HFFc6 (cell line): ENCODE measurements at regions not wholly inside any gene's neighbourhood (a gene's known extent, or its start where the extent isn't known, plus 50 kb on each side); places are given as distances from the start of the nearest gene placed in this dataset.

ENCODE experiments used
- DNase-seq: peaks from one replicate; pipeline ENCODE4 v3.0.0-alpha.2; 2018
- H3K27ac Mint-ChIP-seq: 2 replicates; pipeline ENCODE4 v1.8.0; 2020; ENCODE audit warnings: mild to moderate bottlenecking, mixed read lengths
- H3K27me3 Mint-ChIP-seq: 2 replicates; pipeline ENCODE4 v1.8.0; 2021; ENCODE audit warnings: mild to moderate bottlenecking, moderate library complexity, mixed read lengths; ENCODE audit not compliant: insufficient read depth
- H3K36me3 Mint-ChIP-seq: 2 replicates; pipeline ENCODE4 v1.8.0; 2021; ENCODE audit warnings: low read depth, mixed read lengths
- H3K4me1 Mint-ChIP-seq: 2 replicates; pipeline ENCODE4 v1.8.0; 2020; ENCODE audit warnings: low read depth, mixed read lengths
- H3K4me3 Mint-ChIP-seq: 2 replicates; pipeline ENCODE4 v1.8.0; 2020; ENCODE audit warnings: mild to moderate bottlenecking, moderate library complexity, mixed read lengths
- H3K9me3 Mint-ChIP-seq: 2 replicates; pipeline ENCODE4 v1.8.0; 2020; ENCODE audit warnings: mild to moderate bottlenecking, mixed read lengths
- TF ChIP-seq, protein P1 (sequence below): fragments of 200-600 bp; sonication (generic); IDR thresholded peaks from 2 replicates; pipeline ENCODE4 v1.5.0; 2021; ENCODE audit warnings: antibody characterized with exemption, mild to moderate bottlenecking

DNA sequence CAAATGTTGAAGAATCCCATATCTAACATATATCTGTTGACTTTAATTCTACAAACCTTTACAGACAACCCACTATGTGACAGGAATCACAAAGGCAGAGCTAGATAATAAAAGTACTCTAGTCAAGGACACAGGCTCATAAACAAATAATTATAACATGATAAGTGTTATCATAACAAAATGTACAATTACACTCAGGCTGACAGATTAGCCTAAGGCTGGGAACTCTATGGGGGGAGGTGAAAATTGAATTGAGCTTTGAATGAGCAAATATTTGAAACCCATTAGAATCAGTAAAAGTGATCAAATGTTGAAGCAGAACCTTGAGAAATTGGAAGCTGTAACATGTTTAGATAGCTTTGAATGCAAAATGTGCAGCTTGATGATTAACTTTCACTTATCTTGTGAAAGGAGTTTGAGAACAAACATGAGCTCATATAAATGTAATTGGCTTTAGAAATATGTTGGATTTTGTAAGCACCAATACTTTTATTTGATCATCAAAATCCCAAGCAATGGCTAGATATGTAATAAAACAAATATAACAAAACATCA is 970.2 kb downstream of the SORCS3 start:
- no peak for DNase-seq
- H3K9me3 Mint-ChIP-seq = peaks cover 38% of the 10 kb centered on the region
- no peak overlapping the region for H3K4me3 Mint-ChIP-seq
- H3K4me1 Mint-ChIP-seq = no peaks in the 10 kb centered on the region
- TF ChIP-seq, protein P1, sequence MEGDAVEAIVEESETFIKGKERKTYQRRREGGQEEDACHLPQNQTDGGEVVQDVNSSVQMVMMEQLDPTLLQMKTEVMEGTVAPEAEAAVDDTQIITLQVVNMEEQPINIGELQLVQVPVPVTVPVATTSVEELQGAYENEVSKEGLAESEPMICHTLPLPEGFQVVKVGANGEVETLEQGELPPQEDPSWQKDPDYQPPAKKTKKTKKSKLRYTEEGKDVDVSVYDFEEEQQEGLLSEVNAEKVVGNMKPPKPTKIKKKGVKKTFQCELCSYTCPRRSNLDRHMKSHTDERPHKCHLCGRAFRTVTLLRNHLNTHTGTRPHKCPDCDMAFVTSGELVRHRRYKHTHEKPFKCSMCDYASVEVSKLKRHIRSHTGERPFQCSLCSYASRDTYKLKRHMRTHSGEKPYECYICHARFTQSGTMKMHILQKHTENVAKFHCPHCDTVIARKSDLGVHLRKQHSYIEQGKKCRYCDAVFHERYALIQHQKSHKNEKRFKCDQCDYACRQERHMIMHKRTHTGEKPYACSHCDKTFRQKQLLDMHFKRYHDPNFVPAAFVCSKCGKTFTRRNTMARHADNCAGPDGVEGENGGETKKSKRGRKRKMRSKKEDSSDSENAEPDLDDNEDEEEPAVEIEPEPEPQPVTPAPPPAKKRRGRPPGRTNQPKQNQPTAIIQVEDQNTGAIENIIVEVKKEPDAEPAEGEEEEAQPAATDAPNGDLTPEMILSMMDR = no peak
- H3K27me3 Mint-ChIP-seq = no peaks in the 10 kb centered on the region
- no peak overlapping the region for H3K27ac Mint-ChIP-seq
- no peaks in the 10 kb centered on the region for H3K36me3 Mint-ChIP-seq

DNA sequence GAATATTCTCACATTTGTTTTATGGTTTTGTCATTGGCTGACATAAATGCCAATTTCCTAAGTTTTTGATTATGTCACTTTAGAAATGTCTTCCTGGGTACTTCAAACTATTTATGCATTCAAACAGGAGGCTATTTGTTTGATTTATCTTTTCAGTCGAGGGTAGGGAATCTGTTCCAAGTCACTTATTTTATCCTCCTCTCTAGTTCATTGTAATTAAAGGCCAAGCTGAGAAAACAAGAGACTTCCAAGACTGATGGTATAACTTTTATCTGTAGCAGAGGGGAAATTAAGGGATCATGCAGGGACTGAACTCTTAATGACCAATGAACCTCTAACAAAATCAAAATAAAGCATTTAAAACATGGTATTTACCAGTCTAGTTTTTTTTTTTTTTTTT is 968.4 kb downstream of the SORCS3 start:
- H3K27ac Mint-ChIP-seq = no peak overlapping the region
- no peaks in the 10 kb centered on the region for H3K4me1 Mint-ChIP-seq
- no peaks in the 10 kb centered on the region for H3K27me3 Mint-ChIP-seq
- H3K4me3 Mint-ChIP-seq = no peak overlapping the region
- no peaks in the 10 kb centered on the region for H3K36me3 Mint-ChIP-seq
- H3K9me3 Mint-ChIP-seq = peaks cover 42% of the 10 kb centered on the region
- TF ChIP-seq, protein P1 = no peak
- DNase-seq = no peak

- TF ChIP-seq, protein P1 = no peak
- DNase-seq = no peak
- Mint-ChIP-seq H3K4me1 (no peaks in the 10 kb centered on the region), H3K4me3 (no peak overlapping the region), H3K36me3 (peaks cover 5% of the 10 kb centered on the region; the same call in 1 of the 2 replicates), H3K27ac (no peak overlapping the region), H3K9me3 (peaks cover 31% of the 10 kb centered on the region), H3K27me3 (no peaks in the 10 kb centered on the region)
Measured at GRCh38 chr10:105605918-105606317, 964.8 kb downstream of the SORCS3 start.

GRCh38 chr10:105605104-105605503 is 964.0 kb downstream of the SORCS3 start:
- Mint-ChIP-seq H3K4me3 (no peak overlapping the region), H3K27me3 (no peaks in the 10 kb centered on the region), H3K36me3 (peaks cover 5% of the 10 kb centered on the region; the same call in 1 of the 2 replicates), H3K9me3 (peaks cover 34% of the 10 kb centered on the region), H3K27ac (no peak overlapping the region), H3K4me1 (no peaks in the 10 kb centered on the region)
- TF ChIP-seq, protein P1 = no peak
- DNase-seq = no peak

- no peak for DNase-seq
- H3K9me3 Mint-ChIP-seq = peaks cover 42% of the 10 kb centered on the region
- no peaks in the 10 kb centered on the region for H3K4me1 Mint-ChIP-seq
- no peak overlapping the region for H3K4me3 Mint-ChIP-seq
- TF ChIP-seq, protein P1 = no peak
- H3K27ac Mint-ChIP-seq = no peak overlapping the region
- no peaks in the 10 kb centered on the region for H3K27me3 Mint-ChIP-seq
- H3K36me3 Mint-ChIP-seq = peaks cover 5% of the 10 kb centered on the region; the same call in 1 of the 2 replicates
Measured at GRCh38 chr10:105598207-105598606, 957.1 kb downstream of the SORCS3 start.

- H3K36me3 Mint-ChIP-seq = no peaks in the 10 kb centered on the region
- H3K9me3 Mint-ChIP-seq = peaks cover 41% of the 10 kb centered on the region
- no peaks in the 10 kb centered on the region for H3K4me1 Mint-ChIP-seq
- no peak for DNase-seq
- TF ChIP-seq, protein P1 = no peak
- H3K27me3 Mint-ChIP-seq = no peaks in the 10 kb centered on the region
- H3K27ac Mint-ChIP-seq = no peak overlapping the region
- no peak overlapping the region for H3K4me3 Mint-ChIP-seq
Measured at GRCh38 chr10:105597312-105597711, 956.2 kb downstream of the SORCS3 start.
